ENCODE measurements at regions not wholly inside any gene's neighbourhood (a gene's known extent, or its start where the extent isn't known, plus 50 kb on each side); places are given as distances from the start of the nearest gene placed in this dataset.
"Not testable (repeated sequence)": the region's sequence is repeated elsewhere in the genome, so short reads cannot be mapped to it uniquely, and the experiment has no call there.

GRCh38 chr11:129750343-129751292, 65.0 kb upstream of the TMEM45B start:
- peaks cover 35% of the 10 kb centered on the region for H3K27me3 Mint-ChIP-seq
- no peak overlapping the region for H3K4me3 Mint-ChIP-seq
- Histone ChIP-seq H3K4me3 (ENCODE audit: control extremely low read depth in 1 of 5, extremely low read depth in 1 of 5, insufficient read depth in 1 of 5, low read depth in 2 of 5, low read length in 4 of 5) (peak overlapping the region in 2 of 5 experiments; percentile 11 to 29), H2AFZ (ENCODE audit: insufficient read depth, low read depth, low read length, poor library complexity, severe bottlenecking) (peak overlapping the region; percentile 64), H3K79me2 (ENCODE audit: control insufficient read depth, insufficient read depth, low read length) (no peaks in the 10 kb centered on the region), H3K9ac (ENCODE audit: low read length) (peak overlapping the region; percentile 8), H3K9me3 (ENCODE audit: control extremely low read depth in 1 of 3, control insufficient read depth in 2 of 3, insufficient read depth in 1 of 3, low read length in 2 of 3) (no peaks in the 10 kb centered on the region), H3K27me3 (replicated peaks in 1 of 4; ENCODE audit: control extremely low read depth in 1 of 4, control insufficient read depth in 3 of 4, insufficient read depth in 4 of 4, low read length in 3 of 4) (peaks cover 0 to 12% (median 4%) of the 10 kb centered on the region in 4 experiments), H3K36me3 (replicated peaks in 1 of 2; ENCODE audit: control extremely low read depth in 1 of 2, control insufficient read depth in 1 of 2, extremely low read depth in 1 of 2, insufficient read depth in 2 of 2, low read length in 1 of 2) (no peaks in the 10 kb centered on the region), H4K20me1 (ENCODE audit: control insufficient read depth, insufficient read depth, low read length, poor library complexity, severe bottlenecking) (no peaks in the 10 kb centered on the region), H3K4me1 (ENCODE audit: control insufficient read depth in 2 of 2, insufficient read depth in 2 of 2, low read length in 2 of 2) (peaks cover 5 to 6% of the 10 kb centered on the region in 2 donors), H3K4me2 (replicated peaks; ENCODE audit: low read depth, low read length, poor library complexity, severe bottlenecking) (peak overlapping the region; percentile 68), H3K27ac (ENCODE audit: low read length in 2 of 2) (no peak overlapping the region)
- H3K27ac Mint-ChIP-seq = no peak overlapping the region
- CTCF ChIA-PET = interaction anchor here (0.7 to 1.8 kb wide), 6 partner anchors 10 to 1719 kb away, joined by 3 to 5 read pairs (median 4); no protein-coding TSS in a partner anchor
- WGBS (ENCODE audit: insufficient coverage) = 20% methylated on average over 55 of the region's 57 CpGs
- no peaks in the 10 kb centered on the region for H3K9me3 Mint-ChIP-seq (ENCODE audit: insufficient read depth)
- no peak for TF ChIP-seq EZH2 (IDR thresholded peaks at IDR 0.05; ENCODE audit: borderline replicate concordance, insufficient read depth, low read depth, low read length, poor library complexity, severe bottlenecking)
- peak; percentile 100 for TF ChIP-seq CTCF (IDR thresholded peaks at IDR 0.05)
- POLR2A ChIA-PET = no interaction called here
- DNase-seq (peak; percentile 83), ATAC-seq (ENCODE audit: low read depth) (peak; percentile 94)
- intact Hi-C loops (cut with micrococcal nuclease) = no loop called here
- peaks cover 4% of the 10 kb centered on the region for H3K4me1 Mint-ChIP-seq

- no peak overlapping the region for H3K4me2 ChIP-seq (replicated peaks; ENCODE audit: low read depth, low read length, poor library complexity, severe bottlenecking)
- ChIA-PET POLR2A (no interaction called here), CTCF (interaction anchor here (1.2 to 1.8 kb wide), 3 partner anchors 57 to 1579 kb away, joined by 3 to 5 read pairs (median 3); no protein-coding TSS in a partner anchor)
- Mint-ChIP-seq H3K4me1 (peaks cover 4% of the 10 kb centered on the region), H3K27me3 (peaks cover 35% of the 10 kb centered on the region), H3K27ac (no peak overlapping the region), H3K4me3 (no peak overlapping the region), H3K9me3 (ENCODE audit: insufficient read depth) (peaks cover 3% of the 10 kb centered on the region)
- H3K27ac ChIP-seq (ENCODE audit: low read length in 2 of 2) = no peak overlapping the region
- ATAC-seq (ENCODE audit: low read depth) = no peak
- intact Hi-C loops (cut with micrococcal nuclease) = no loop called here
- H3K79me2 ChIP-seq (ENCODE audit: control insufficient read depth, insufficient read depth, low read length) = no peaks in the 10 kb centered on the region
- DNase-seq = no peak
- no peaks in the 10 kb centered on the region for H3K9me3 ChIP-seq (ENCODE audit: control extremely low read depth in 1 of 3, control insufficient read depth in 2 of 3, insufficient read depth in 1 of 3, low read length in 2 of 3)
- H3K9ac ChIP-seq (ENCODE audit: low read length) = no peak overlapping the region
- no peaks in the 10 kb centered on the region for H4K20me1 ChIP-seq (ENCODE audit: control insufficient read depth, insufficient read depth, low read length, poor library complexity, severe bottlenecking)
- H3K4me1 ChIP-seq (ENCODE audit: control insufficient read depth in 2 of 2, insufficient read depth in 2 of 2, low read length in 2 of 2) = peaks cover 5 to 6% of the 10 kb centered on the region in 2 donors
- H3K36me3 ChIP-seq (replicated peaks in 1 of 2; ENCODE audit: control extremely low read depth in 1 of 2, control insufficient read depth in 1 of 2, extremely low read depth in 1 of 2, insufficient read depth in 2 of 2, low read length in 1 of 2) = no peaks in the 10 kb centered on the region
- peaks cover 0 to 12% (median 4%) of the 10 kb centered on the region in 4 experiments for H3K27me3 ChIP-seq (replicated peaks in 1 of 4; ENCODE audit: control extremely low read depth in 1 of 4, control insufficient read depth in 3 of 4, insufficient read depth in 4 of 4, low read length in 3 of 4)
- no peak overlapping the region for H2AFZ ChIP-seq (ENCODE audit: insufficient read depth, low read depth, low read length, poor library complexity, severe bottlenecking)
- H3K4me3 ChIP-seq (ENCODE audit: control extremely low read depth in 1 of 5, extremely low read depth in 1 of 5, insufficient read depth in 1 of 5, low read depth in 2 of 5, low read length in 4 of 5) = no peak overlapping the region
- TF ChIP-seq EZH2 (IDR thresholded peaks at IDR 0.05; ENCODE audit: borderline replicate concordance, insufficient read depth, low read depth, low read length, poor library complexity, severe bottlenecking) = no peak
- no peak for TF ChIP-seq CTCF (IDR thresholded peaks at IDR 0.05)
- WGBS (ENCODE audit: insufficient coverage) = 100% methylated on average over 1 of the region's 3 CpGs
Measured at GRCh38 chr11:129751511-129751910, 64.1 kb upstream of the TMEM45B start.

- H3K79me2 ChIP-seq (ENCODE audit: control insufficient read depth, insufficient read depth, low read length); H3K4me3 ChIP-seq (ENCODE audit: control extremely low read depth in 1 of 5, extremely low read depth in 1 of 5, insufficient read depth in 1 of 5, low read depth in 2 of 5, low read length in 4 of 5); H3K27me3 ChIP-seq (replicated peaks in 1 of 4; ENCODE audit: control extremely low read depth in 1 of 4, control insufficient read depth in 3 of 4, insufficient read depth in 4 of 4, low read length in 3 of 4); H3K4me1 Mint-ChIP-seq; H3K4me2 ChIP-seq (replicated peaks; ENCODE audit: low read depth, low read length, poor library complexity, severe bottlenecking); H4K20me1 ChIP-seq (ENCODE audit: control insufficient read depth, insufficient read depth, low read length, poor library complexity, severe bottlenecking); H3K4me1 ChIP-seq (ENCODE audit: control insufficient read depth in 2 of 2, insufficient read depth in 2 of 2, low read length in 2 of 2); H3K9ac ChIP-seq (ENCODE audit: low read length); CTCF ChIA-PET; H3K9me3 ChIP-seq (ENCODE audit: control extremely low read depth in 1 of 3, control insufficient read depth in 2 of 3, insufficient read depth in 1 of 3, low read length in 2 of 3); ATAC-seq (ENCODE audit: low read depth); H3K27ac Mint-ChIP-seq; H3K4me3 Mint-ChIP-seq; intact Hi-C loops (cut with micrococcal nuclease); H3K36me3 ChIP-seq (replicated peaks in 1 of 2; ENCODE audit: control extremely low read depth in 1 of 2, control insufficient read depth in 1 of 2, extremely low read depth in 1 of 2, insufficient read depth in 2 of 2, low read length in 1 of 2); POLR2A ChIA-PET; H2AFZ ChIP-seq (ENCODE audit: insufficient read depth, low read depth, low read length, poor library complexity, severe bottlenecking); H3K9me3 Mint-ChIP-seq (ENCODE audit: insufficient read depth); H3K27ac ChIP-seq (ENCODE audit: low read length in 2 of 2); DNase-seq: not testable (repeated sequence)
- WGBS (ENCODE audit: insufficient coverage) = 77% methylated on average over 3 of the region's 4 CpGs
- H3K27me3 Mint-ChIP-seq = peaks cover 36% of the 10 kb centered on the region
Measured at GRCh38 chr11:129763569-129763968, 52.1 kb upstream of the TMEM45B start.

All from B cell (primary cell).